HFFc6 (cell line): ENCODE measurements at regions not wholly inside any gene's neighbourhood (a gene's known extent, or its start where the extent isn't known, plus 50 kb on each side); places are given as distances from the start of the nearest gene placed in this dataset.

Experiments
- DNase-seq: peaks from one replicate; pipeline ENCODE4 v3.0.0-alpha.2; 2018
- H3K27ac Mint-ChIP-seq: 2 replicates; pipeline ENCODE4 v1.8.0; 2020; ENCODE audit warnings: mild to moderate bottlenecking, mixed read lengths
- H3K27me3 Mint-ChIP-seq: 2 replicates; pipeline ENCODE4 v1.8.0; 2021; ENCODE audit warnings: mild to moderate bottlenecking, moderate library complexity, mixed read lengths; ENCODE audit not compliant: insufficient read depth
- H3K36me3 Mint-ChIP-seq: 2 replicates; pipeline ENCODE4 v1.8.0; 2021; ENCODE audit warnings: low read depth, mixed read lengths
- H3K4me1 Mint-ChIP-seq: 2 replicates; pipeline ENCODE4 v1.8.0; 2020; ENCODE audit warnings: low read depth, mixed read lengths
- H3K4me3 Mint-ChIP-seq: 2 replicates; pipeline ENCODE4 v1.8.0; 2020; ENCODE audit warnings: mild to moderate bottlenecking, moderate library complexity, mixed read lengths
- H3K9me3 Mint-ChIP-seq: 2 replicates; pipeline ENCODE4 v1.8.0; 2020; ENCODE audit warnings: mild to moderate bottlenecking, mixed read lengths
- CTCF ChIP-seq: fragments of 200-600 bp; sonication (generic); IDR thresholded peaks from 2 replicates; pipeline ENCODE4 v1.5.0; 2021; ENCODE audit warnings: antibody characterized with exemption, mild to moderate bottlenecking

DNA sequence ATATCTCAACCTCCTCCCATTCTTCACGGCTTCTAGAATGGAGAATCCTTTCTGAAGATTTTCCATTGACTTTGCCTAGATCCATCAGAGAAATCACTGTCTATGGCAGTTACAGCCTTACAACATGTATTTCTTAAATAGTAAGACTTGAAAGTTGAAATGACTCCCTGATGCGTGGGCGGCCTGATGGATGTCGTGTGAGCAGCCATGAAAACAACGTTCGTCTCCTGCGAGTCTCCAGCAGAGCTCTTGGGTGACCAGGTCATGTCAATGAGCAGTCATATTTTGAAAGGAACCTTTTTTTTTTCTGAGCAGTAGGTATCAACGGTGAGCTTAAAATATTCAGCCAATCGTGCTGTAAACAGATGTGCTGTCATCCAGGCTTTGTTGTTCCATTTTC, 139.9 kb upstream of the C14orf180 start:
- Mint-ChIP-seq H3K27ac (no peak overlapping the region), H3K4me1 (no peaks in the 10 kb centered on the region), H3K4me3 (no peak overlapping the region), H3K27me3 (no peaks in the 10 kb centered on the region; the same call in none of the 2 replicates), H3K9me3 (peaks cover 36% of the 10 kb centered on the region), H3K36me3 (peaks cover 6% of the 10 kb centered on the region; the same call in 1 of the 2 replicates)
- no peak for TF ChIP-seq CTCF
- no peak for DNase-seq

DNA sequence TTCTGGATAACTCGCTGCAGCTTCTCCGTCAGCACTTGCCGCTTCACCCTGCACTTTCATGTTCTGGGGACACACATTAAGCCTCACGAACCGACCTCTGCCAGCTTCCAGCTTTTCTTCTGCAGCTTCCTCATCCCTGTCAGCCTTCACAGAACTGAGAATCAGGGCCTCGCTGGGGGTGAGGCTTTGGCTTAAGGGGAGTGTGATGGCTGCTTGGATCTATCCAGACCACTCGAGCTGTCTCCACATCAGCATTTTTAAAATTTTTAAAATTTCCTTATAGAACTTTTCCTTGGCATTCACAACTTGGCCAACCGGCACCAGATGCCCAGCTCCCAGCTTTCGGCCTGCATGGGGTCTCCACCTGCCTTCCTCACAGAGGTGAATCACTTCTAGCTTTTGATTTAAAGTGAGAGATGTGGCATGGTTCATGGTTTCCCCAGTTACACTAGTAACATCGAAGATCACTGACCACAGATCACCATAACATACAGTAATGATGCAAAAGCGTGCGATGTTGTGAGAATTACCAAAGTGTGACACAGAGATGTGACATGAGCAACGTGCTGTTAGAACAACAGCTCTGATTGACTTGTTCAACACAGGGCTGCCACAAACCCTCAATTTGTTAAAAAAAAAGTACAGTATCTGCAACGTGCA, 139.1 kb upstream of the C14orf180 start:
- no peak for DNase-seq
- TF ChIP-seq CTCF = no peak
- no peak overlapping the region for H3K27ac Mint-ChIP-seq
- H3K9me3 Mint-ChIP-seq = peaks cover 42% of the 10 kb centered on the region
- H3K36me3 Mint-ChIP-seq = peaks cover 6% of the 10 kb centered on the region; the same call in 1 of the 2 replicates
- H3K27me3 Mint-ChIP-seq = no peaks in the 10 kb centered on the region; the same call in none of the 2 replicates
- H3K4me1 Mint-ChIP-seq = no peaks in the 10 kb centered on the region
- H3K4me3 Mint-ChIP-seq = no peak overlapping the region

DNA sequence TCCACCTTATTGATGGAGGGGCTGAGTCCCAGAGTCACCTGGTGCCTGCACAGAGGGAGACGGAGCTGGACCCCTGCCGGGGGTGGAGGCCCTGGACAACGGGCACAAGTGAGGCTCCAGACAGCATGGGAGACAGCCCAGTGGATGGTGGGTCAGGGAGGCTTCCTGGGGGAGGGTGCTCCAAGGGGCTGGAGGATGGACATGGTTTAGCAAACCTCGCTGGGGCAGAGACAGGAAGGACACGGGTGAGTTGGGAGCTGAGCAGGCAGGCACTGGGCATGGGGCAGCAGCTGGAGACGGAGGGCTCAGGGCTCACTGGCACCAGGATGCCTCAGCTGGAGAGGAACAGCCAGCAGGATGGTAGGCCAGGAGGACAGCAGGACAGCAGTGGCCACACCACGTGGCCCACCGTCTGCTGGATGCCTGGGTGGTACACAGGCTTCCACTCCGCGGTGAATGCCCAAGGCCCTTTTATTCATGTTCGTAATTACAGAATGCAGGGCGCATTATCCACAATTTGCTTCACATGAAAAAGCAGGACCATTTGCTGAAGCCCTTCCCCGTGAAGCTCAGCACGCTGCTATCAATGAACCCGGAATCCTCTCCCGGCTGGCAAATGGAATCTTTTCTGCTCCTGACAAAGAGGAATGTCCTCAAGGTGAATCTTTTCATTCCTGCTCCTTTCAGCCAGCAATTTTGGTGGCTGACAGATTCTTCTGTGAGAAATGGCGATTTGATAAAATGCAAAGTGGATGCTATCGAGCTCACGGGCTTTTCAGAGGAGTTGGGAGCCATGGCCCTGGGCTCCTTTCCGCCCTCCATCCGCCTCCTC, 138.1 kb upstream of the C14orf180 start:
- Mint-ChIP-seq H3K27ac (no peak overlapping the region), H3K27me3 (no peaks in the 10 kb centered on the region; the same call in none of the 2 replicates)
- DNase-seq = no peak

GRCh38 chr14:104442107-104442551, 137.4 kb upstream of the C14orf180 start:
- Mint-ChIP-seq H3K27me3 (no peaks in the 10 kb centered on the region; the same call in none of the 2 replicates), H3K27ac (no peak overlapping the region), H3K4me1 (no peaks in the 10 kb centered on the region), H3K9me3 (peaks cover 58% of the 10 kb centered on the region), H3K36me3 (peaks cover 6% of the 10 kb centered on the region; the same call in 1 of the 2 replicates), H3K4me3 (no peak overlapping the region)
- TF ChIP-seq CTCF = no peak
- no peak for DNase-seq

More for the DNA sequence above, 138.1 kb upstream of the C14orf180 start:
- Mint-ChIP-seq H3K36me3 (peaks cover 6% of the 10 kb centered on the region; the same call in 1 of the 2 replicates), H3K4me1 (no peaks in the 10 kb centered on the region), H3K9me3 (peaks cover 53% of the 10 kb centered on the region), H3K4me3 (no peak overlapping the region)
- TF ChIP-seq CTCF = no peak

- H3K4me1 Mint-ChIP-seq = no peaks in the 10 kb centered on the region
- H3K36me3 Mint-ChIP-seq = peaks cover 9% of the 10 kb centered on the region; the same call in 1 of the 2 replicates
- H3K27ac Mint-ChIP-seq = no peak overlapping the region
- no peak for DNase-seq
- H3K27me3 Mint-ChIP-seq = no peaks in the 10 kb centered on the region; the same call in none of the 2 replicates
- peaks cover 65% of the 10 kb centered on the region for H3K9me3 Mint-ChIP-seq
- no peak overlapping the region for H3K4me3 Mint-ChIP-seq
- no peak for TF ChIP-seq CTCF
These were observed 136.8 kb upstream of the C14orf180 start for GRCh38 chr14:104442631-104443390.
